ENCODE measurements at regions not wholly inside any gene's neighbourhood (a gene's known extent, or its start where the extent isn't known, plus 50 kb on each side); places are given as distances from the start of the nearest gene placed in this dataset.
A peak's percentile ranks its signal among the peaks of the same experiment; 100 is the strongest.

GRCh38 chr6:139603581-139603980, 229.1 kb upstream of the CITED2 start:
- Histone ChIP-seq H3K36me3 (ENCODE audit: control insufficient read depth, insufficient read depth, low read length, severe bottlenecking) (no peaks in the 10 kb centered on the region), H3K9me3 (ENCODE audit: control insufficient read depth, low read length) (peaks cover 16% of the 10 kb centered on the region), H3K4me3 (ENCODE audit: low read length) (no peak overlapping the region), H3K9ac (ENCODE audit: low read length) (no peak overlapping the region), H3K27me3 (replicated peaks; ENCODE audit: control insufficient read depth, insufficient read depth, low read length) (no peaks in the 10 kb centered on the region), H3K4me1 (ENCODE audit: control insufficient read depth, insufficient read depth, low read length) (peaks cover 4% of the 10 kb centered on the region)
- DNase-seq (ENCODE audit: low read depth): no peak

- Histone ChIP-seq H3K9ac (ENCODE audit: low read length) (no peak overlapping the region), H3K4me1 (ENCODE audit: control insufficient read depth, insufficient read depth, low read length) (peaks cover 13% of the 10 kb centered on the region), H3K36me3 (ENCODE audit: control insufficient read depth, insufficient read depth, low read length, severe bottlenecking) (no peaks in the 10 kb centered on the region), H3K27me3 (replicated peaks; ENCODE audit: control insufficient read depth, insufficient read depth, low read length) (no peaks in the 10 kb centered on the region), H3K4me3 (ENCODE audit: low read length) (no peak overlapping the region), H3K9me3 (ENCODE audit: control insufficient read depth, low read length) (peaks cover 16% of the 10 kb centered on the region)
- DNase-seq (ENCODE audit: low read depth): no peak
Measured at GRCh38 chr6:139602577-139602976, 228.1 kb upstream of the CITED2 start.

GRCh38 chr6:139600919-139601475, 226.5 kb upstream of the CITED2 start:
- H3K4me3 ChIP-seq (ENCODE audit: low read length): no peak overlapping the region
- H3K36me3 ChIP-seq (ENCODE audit: control insufficient read depth, insufficient read depth, low read length, severe bottlenecking): no peaks in the 10 kb centered on the region
- no peak overlapping the region for H3K9ac ChIP-seq (ENCODE audit: low read length)
- H3K4me1 ChIP-seq (ENCODE audit: control insufficient read depth, insufficient read depth, low read length): peaks cover 26% of the 10 kb centered on the region
- H3K9me3 ChIP-seq (ENCODE audit: control insufficient read depth, low read length): peaks cover 7% of the 10 kb centered on the region
- DNase-seq (ENCODE audit: low read depth): no peak
- no peaks in the 10 kb centered on the region for H3K27me3 ChIP-seq (replicated peaks; ENCODE audit: control insufficient read depth, insufficient read depth, low read length)

- Histone ChIP-seq H3K4me3 (ENCODE audit: low read length) (no peak overlapping the region), H3K4me1 (ENCODE audit: control insufficient read depth, insufficient read depth, low read length) (peaks cover 26% of the 10 kb centered on the region), H3K9me3 (ENCODE audit: control insufficient read depth, low read length) (peaks cover under 1% of the 10 kb centered on the region), H3K9ac (ENCODE audit: low read length) (no peak overlapping the region), H3K27me3 (replicated peaks; ENCODE audit: control insufficient read depth, insufficient read depth, low read length) (no peaks in the 10 kb centered on the region), H3K36me3 (ENCODE audit: control insufficient read depth, insufficient read depth, low read length, severe bottlenecking) (no peaks in the 10 kb centered on the region)
- no peak for DNase-seq (ENCODE audit: low read depth)
Measured at GRCh38 chr6:139600343-139600742, 225.9 kb upstream of the CITED2 start.

GRCh38 chr6:139597771-139598755, 223.6 kb upstream of the CITED2 start:
- Histone ChIP-seq H3K9me3 (ENCODE audit: control insufficient read depth, low read length) (no peaks in the 10 kb centered on the region), H3K36me3 (ENCODE audit: control insufficient read depth, insufficient read depth, low read length, severe bottlenecking) (no peaks in the 10 kb centered on the region), H3K4me3 (ENCODE audit: low read length) (peak overlapping the region; percentile 53), H3K4me1 (ENCODE audit: control insufficient read depth, insufficient read depth, low read length) (peaks cover 26% of the 10 kb centered on the region), H3K9ac (ENCODE audit: low read length) (peak overlapping the region; percentile 63), H3K27me3 (replicated peaks; ENCODE audit: control insufficient read depth, insufficient read depth, low read length) (no peaks in the 10 kb centered on the region)
- peak; percentile 97 for DNase-seq (ENCODE audit: low read depth)

- H3K4me3 ChIP-seq (ENCODE audit: low read length): peak overlapping the region; percentile 37
- H3K36me3 ChIP-seq (ENCODE audit: control insufficient read depth, insufficient read depth, low read length, severe bottlenecking): no peaks in the 10 kb centered on the region
- H3K27me3 ChIP-seq (replicated peaks; ENCODE audit: control insufficient read depth, insufficient read depth, low read length): no peaks in the 10 kb centered on the region
- no peaks in the 10 kb centered on the region for H3K9me3 ChIP-seq (ENCODE audit: control insufficient read depth, low read length)
- DNase-seq (ENCODE audit: low read depth): peak; percentile 32
- peaks cover 26% of the 10 kb centered on the region for H3K4me1 ChIP-seq (ENCODE audit: control insufficient read depth, insufficient read depth, low read length)
- peak overlapping the region; percentile 56 for H3K9ac ChIP-seq (ENCODE audit: low read length)
Measured at GRCh38 chr6:139597087-139597763, 222.8 kb upstream of the CITED2 start.

GRCh38 chr6:139595183-139595582, 220.7 kb upstream of the CITED2 start:
- Histone ChIP-seq H3K36me3 (ENCODE audit: control insufficient read depth, insufficient read depth, low read length, severe bottlenecking) (no peaks in the 10 kb centered on the region), H3K4me1 (ENCODE audit: control insufficient read depth, insufficient read depth, low read length) (peaks cover 26% of the 10 kb centered on the region), H3K4me3 (ENCODE audit: low read length) (no peak overlapping the region), H3K9me3 (ENCODE audit: control insufficient read depth, low read length) (no peaks in the 10 kb centered on the region), H3K9ac (ENCODE audit: low read length) (no peak overlapping the region), H3K27me3 (replicated peaks; ENCODE audit: control insufficient read depth, insufficient read depth, low read length) (no peaks in the 10 kb centered on the region)
- peak; percentile 51 for DNase-seq (ENCODE audit: low read depth)

- H3K9me3 ChIP-seq (ENCODE audit: control insufficient read depth, low read length): no peaks in the 10 kb centered on the region
- no peaks in the 10 kb centered on the region for H3K36me3 ChIP-seq (ENCODE audit: control insufficient read depth, insufficient read depth, low read length, severe bottlenecking)
- no peak overlapping the region for H3K9ac ChIP-seq (ENCODE audit: low read length)
- H3K4me3 ChIP-seq (ENCODE audit: low read length): no peak overlapping the region
- peaks cover 26% of the 10 kb centered on the region for H3K4me1 ChIP-seq (ENCODE audit: control insufficient read depth, insufficient read depth, low read length)
- no peaks in the 10 kb centered on the region for H3K27me3 ChIP-seq (replicated peaks; ENCODE audit: control insufficient read depth, insufficient read depth, low read length)
- DNase-seq (ENCODE audit: low read depth): no peak
Measured at GRCh38 chr6:139594333-139594965, 220.0 kb upstream of the CITED2 start.

GRCh38 chr6:139593081-139593480, 218.6 kb upstream of the CITED2 start:
- no peaks in the 10 kb centered on the region for H3K36me3 ChIP-seq (ENCODE audit: control insufficient read depth, insufficient read depth, low read length, severe bottlenecking)
- H3K9ac ChIP-seq (ENCODE audit: low read length): no peak overlapping the region
- no peaks in the 10 kb centered on the region for H3K27me3 ChIP-seq (replicated peaks; ENCODE audit: control insufficient read depth, insufficient read depth, low read length)
- peaks cover 28% of the 10 kb centered on the region for H3K4me1 ChIP-seq (ENCODE audit: control insufficient read depth, insufficient read depth, low read length)
- no peak overlapping the region for H3K4me3 ChIP-seq (ENCODE audit: low read length)
- no peak for DNase-seq (ENCODE audit: low read depth)
- no peaks in the 10 kb centered on the region for H3K9me3 ChIP-seq (ENCODE audit: control insufficient read depth, low read length)

GRCh38 chr6:139592011-139592410, 217.6 kb upstream of the CITED2 start:
- Histone ChIP-seq H3K36me3 (ENCODE audit: control insufficient read depth, insufficient read depth, low read length, severe bottlenecking) (no peaks in the 10 kb centered on the region), H3K9me3 (ENCODE audit: control insufficient read depth, low read length) (no peaks in the 10 kb centered on the region), H3K4me1 (ENCODE audit: control insufficient read depth, insufficient read depth, low read length) (peaks cover 24% of the 10 kb centered on the region), H3K4me3 (ENCODE audit: low read length) (no peak overlapping the region), H3K27me3 (replicated peaks; ENCODE audit: control insufficient read depth, insufficient read depth, low read length) (no peaks in the 10 kb centered on the region), H3K9ac (ENCODE audit: low read length) (no peak overlapping the region)
- no peak for DNase-seq (ENCODE audit: low read depth)

Data from adipocyte (in vitro differentiated cells).